HG02852 (cell line): ENCODE measurements at regions not wholly inside any gene's neighbourhood (a gene's known extent, or its start where the extent isn't known, plus 50 kb on each side); places are given as distances from the start of the nearest gene placed in this dataset.
"Not testable (repeated sequence)": the region's sequence is repeated elsewhere in the genome, so short reads cannot be mapped to it uniquely, and the experiment has no call there.

ENCODE experiments used
- ATAC-seq: cut with Tn5 transposase; IDR thresholded peaks from one replicate; pipeline ENCODE4 v1.9.1; 2021; ENCODE audit warnings: mild to moderate bottlenecking, moderate library complexity; ENCODE audit not compliant: unreplicated experiment

- no peak for ATAC-seq
These were observed 254.4 kb upstream of the GPR149 start for GRCh38 chr3:154684440-154684839.

- ATAC-seq = no peak
These were observed 254.0 kb upstream of the GPR149 start for GRCh38 chr3:154684021-154684420.

- no peak for ATAC-seq
These were observed 248.2 kb upstream of the GPR149 start for GRCh38 chr3:154678041-154678654.

GRCh38 chr3:154668835-154669234 is 238.8 kb upstream of the GPR149 start:
- no peak for ATAC-seq

- ATAC-seq = no peak
These were observed 238.2 kb upstream of the GPR149 start for GRCh38 chr3:154668187-154668586.

- ATAC-seq = no peak
These were observed 236.6 kb upstream of the GPR149 start for GRCh38 chr3:154666542-154666941.

- no peak for ATAC-seq
These were observed 234.7 kb upstream of the GPR149 start for GRCh38 chr3:154664714-154665113.

GRCh38 chr3:154662851-154663250 is 232.9 kb upstream of the GPR149 start:
- no peak for ATAC-seq

- no peak for ATAC-seq
These were observed 230.8 kb upstream of the GPR149 start for GRCh38 chr3:154660811-154661210.

- no peak for ATAC-seq
These were observed 228.0 kb upstream of the GPR149 start for GRCh38 chr3:154658000-154658399.

GRCh38 chr3:154657218-154657617 is 227.2 kb upstream of the GPR149 start:
- no peak for ATAC-seq

GRCh38 chr3:154656486-154656885 is 226.5 kb upstream of the GPR149 start:
- no peak for ATAC-seq

- no peak for ATAC-seq
These were observed 212.2 kb upstream of the GPR149 start for GRCh38 chr3:154642145-154642544.

- no peak for ATAC-seq
These were observed 195.8 kb upstream of the GPR149 start for GRCh38 chr3:154625756-154626155.

- not testable (repeated sequence) for ATAC-seq
These were observed 189.6 kb upstream of the GPR149 start for GRCh38 chr3:154619621-154620020.

GRCh38 chr3:154616298-154616697 is 186.3 kb upstream of the GPR149 start:
- no peak for ATAC-seq

- no peak for ATAC-seq
These were observed 185.5 kb upstream of the GPR149 start for GRCh38 chr3:154615471-154615870.

- ATAC-seq = no peak
These were observed 184.6 kb upstream of the GPR149 start for GRCh38 chr3:154614601-154615000.

GRCh38 chr3:154614078-154614477 is 184.1 kb upstream of the GPR149 start:
- ATAC-seq = no peak

GRCh38 chr3:154602241-154602640 is 172.3 kb upstream of the GPR149 start:
- no peak for ATAC-seq

- no peak for ATAC-seq
These were observed 168.2 kb upstream of the GPR149 start for GRCh38 chr3:154598166-154598565.

GRCh38 chr3:154590675-154591384 is 160.8 kb upstream of the GPR149 start:
- ATAC-seq = no peak

- ATAC-seq = no peak
These were observed 158.8 kb upstream of the GPR149 start for GRCh38 chr3:154588831-154589230.
